Cardiac fibroblast (primary cell): ENCODE measurements at regions not wholly inside any gene's neighbourhood (a gene's known extent, or its start where the extent isn't known, plus 50 kb on each side); places are given as distances from the start of the nearest gene placed in this dataset.

Experiments
- DNase-seq, 2 donors: peaks; one replicate each; pipeline versions ENCODE4 v3.0.0 to v3.0.0-alpha.2; 2010; ENCODE audit warnings: low read depth in 2 of 2
- H3K4me3 ChIP-seq, 2 donors: replicated peaks in 1 of 2; 1 replicate in 1 of 2; 2 replicates in 1 of 2; pipeline ENCODE4 v1.5.1; 2011; ENCODE audit warnings: low read depth in 2 of 2, low read length in 2 of 2, mild to moderate bottlenecking in 2 of 2, moderate library complexity in 1 of 2
- TF ChIP-seq, protein P1 (sequence below): IDR thresholded peaks from one replicate; pipeline ENCODE4 v1.5.1; 2011; ENCODE audit warnings: low read depth, mild to moderate bottlenecking, low read length, inconsistent platforms

DNA sequence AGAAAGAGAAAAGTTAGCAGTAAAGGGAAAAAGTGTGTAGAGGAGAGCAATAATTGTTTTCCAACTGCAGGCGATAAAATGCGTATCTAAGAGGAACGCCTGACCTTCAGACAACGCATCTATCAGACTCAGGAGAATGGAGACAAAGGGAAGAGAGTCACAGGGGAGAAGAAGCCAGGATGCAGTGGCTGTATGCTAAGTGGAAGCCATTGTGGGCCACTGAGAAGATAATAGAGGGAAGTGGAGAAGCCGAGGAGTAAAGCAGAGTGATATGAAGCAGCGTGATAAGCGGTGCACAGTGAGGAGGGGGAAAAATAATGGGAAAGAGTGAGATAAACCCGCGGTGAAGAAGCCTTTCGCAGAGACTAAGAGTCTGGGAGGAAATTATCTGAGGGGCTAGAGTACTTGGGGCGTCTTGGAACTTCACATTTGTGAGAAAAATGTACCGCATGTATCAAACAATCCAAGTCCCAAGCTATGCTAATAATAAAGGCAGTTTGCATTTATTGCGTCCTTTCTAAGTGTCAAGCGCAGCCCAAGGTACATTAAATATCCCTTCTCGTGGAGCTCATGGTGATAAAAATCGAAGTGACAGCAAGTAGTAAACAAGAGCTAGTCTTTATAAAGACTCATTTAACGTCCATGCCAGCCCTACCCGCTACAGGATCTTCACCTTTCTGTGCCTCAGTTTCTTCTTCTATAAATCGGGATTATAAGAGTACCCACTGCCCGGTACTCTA, 259.8 kb upstream of the PROX1 start:
- no peak overlapping the region for H3K4me3 ChIP-seq
- TF ChIP-seq, protein P1, sequence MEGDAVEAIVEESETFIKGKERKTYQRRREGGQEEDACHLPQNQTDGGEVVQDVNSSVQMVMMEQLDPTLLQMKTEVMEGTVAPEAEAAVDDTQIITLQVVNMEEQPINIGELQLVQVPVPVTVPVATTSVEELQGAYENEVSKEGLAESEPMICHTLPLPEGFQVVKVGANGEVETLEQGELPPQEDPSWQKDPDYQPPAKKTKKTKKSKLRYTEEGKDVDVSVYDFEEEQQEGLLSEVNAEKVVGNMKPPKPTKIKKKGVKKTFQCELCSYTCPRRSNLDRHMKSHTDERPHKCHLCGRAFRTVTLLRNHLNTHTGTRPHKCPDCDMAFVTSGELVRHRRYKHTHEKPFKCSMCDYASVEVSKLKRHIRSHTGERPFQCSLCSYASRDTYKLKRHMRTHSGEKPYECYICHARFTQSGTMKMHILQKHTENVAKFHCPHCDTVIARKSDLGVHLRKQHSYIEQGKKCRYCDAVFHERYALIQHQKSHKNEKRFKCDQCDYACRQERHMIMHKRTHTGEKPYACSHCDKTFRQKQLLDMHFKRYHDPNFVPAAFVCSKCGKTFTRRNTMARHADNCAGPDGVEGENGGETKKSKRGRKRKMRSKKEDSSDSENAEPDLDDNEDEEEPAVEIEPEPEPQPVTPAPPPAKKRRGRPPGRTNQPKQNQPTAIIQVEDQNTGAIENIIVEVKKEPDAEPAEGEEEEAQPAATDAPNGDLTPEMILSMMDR, result no peak
- DNase-seq, result no peak

DNA sequence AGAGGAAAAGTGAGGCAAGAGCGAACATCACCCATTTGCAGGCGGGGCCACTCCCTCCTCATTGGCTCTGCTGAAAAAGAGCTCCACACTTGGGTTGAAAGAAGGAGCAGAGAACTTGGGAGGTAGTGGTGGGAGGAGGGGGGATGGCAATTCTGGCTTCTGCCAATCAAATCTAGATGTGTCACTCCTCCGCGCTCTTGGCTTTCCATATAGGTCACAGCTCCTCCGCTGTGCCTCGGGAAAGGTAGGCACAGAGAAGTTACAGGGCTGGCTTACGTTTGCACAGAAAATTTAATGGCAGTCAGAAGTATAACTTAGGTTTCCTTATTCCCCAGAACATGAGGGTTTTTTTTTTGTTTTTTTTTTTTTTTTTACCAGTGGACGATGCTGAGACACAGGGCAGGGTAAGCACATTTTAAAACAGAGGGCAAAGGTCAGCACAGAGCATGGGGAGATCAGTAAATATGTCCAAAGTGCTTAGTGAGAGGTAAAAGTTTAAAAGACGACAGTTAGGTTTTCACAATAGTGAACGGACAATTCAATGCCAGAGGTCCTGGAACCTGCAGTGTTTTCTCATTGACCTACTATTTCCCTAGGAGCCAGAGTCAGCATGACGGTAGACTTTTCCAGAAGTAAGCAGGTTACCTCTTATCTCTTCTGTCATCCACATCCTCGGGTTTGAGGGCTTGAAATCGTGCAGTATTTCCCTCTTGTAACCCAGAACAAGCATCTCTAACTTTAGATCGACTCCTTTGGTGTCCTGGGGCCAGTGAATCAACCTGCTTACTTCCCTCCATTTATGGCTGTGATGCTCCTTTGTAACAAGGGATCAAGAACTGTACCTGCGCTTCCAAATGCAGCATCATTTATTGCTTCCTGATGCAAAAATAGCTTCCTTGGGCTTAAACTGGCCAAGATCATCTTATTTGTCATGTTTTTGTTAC, 258.9 kb upstream of the PROX1 start:
- DNase-seq, result no peak
- TF ChIP-seq, protein P1, result no peak
- no peak overlapping the region for H3K4me3 ChIP-seq

DNA sequence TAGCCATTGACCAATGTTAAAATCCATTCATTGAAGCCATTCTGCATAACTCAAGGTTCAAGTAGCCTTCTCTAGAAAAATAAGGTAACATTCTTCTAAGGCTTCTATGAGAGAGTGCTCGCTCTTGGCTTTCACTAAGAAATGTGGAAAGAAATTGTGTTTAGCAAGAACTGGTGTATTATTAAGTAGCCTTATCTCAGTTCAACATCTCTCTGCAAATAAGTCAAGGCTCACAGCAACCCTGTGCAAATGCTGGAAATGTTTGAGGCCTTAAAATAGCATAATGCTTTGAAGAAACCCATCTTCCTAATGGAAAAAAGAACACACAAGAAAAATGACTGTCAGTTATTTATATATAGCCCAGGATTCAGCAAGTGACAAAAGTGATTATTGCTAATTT, 254.1 kb upstream of the PROX1 start:
- TF ChIP-seq, protein P1, result no peak
- H3K4me3 ChIP-seq, result no peak overlapping the region
- DNase-seq, result no peak

DNA sequence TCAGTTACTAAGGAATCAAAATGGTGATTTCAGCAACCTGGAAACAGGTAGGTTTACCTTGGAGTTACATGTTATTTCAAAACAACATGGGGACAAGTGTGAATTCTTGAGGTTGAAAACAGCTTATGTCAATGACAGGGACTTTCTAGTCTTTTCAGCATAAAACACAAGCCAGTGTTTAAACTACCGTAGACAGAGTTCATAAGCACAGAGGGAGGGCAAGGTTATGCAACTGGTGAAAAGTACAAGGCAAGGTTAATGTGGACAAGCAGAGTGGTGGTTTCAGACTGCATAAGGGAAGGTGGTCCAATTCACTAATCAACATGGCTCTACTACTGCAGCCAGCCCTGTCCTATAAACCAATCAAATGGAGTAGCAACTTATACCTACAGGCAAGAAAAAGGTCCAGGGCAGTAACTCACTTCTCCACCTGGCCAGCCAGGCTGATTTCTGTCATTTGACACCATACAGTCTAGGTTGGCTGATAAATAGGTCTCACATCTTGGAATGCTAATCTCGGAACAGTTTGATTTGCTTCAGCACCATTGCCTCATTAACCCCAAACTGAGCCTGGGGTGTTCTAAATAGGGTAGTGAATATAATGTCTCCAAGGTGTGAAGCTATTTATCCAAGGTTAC, 250.3 kb upstream of the PROX1 start:
- TF ChIP-seq, protein P1, result no peak
- no peak overlapping the region for H3K4me3 ChIP-seq
- DNase-seq, result no peak

DNA sequence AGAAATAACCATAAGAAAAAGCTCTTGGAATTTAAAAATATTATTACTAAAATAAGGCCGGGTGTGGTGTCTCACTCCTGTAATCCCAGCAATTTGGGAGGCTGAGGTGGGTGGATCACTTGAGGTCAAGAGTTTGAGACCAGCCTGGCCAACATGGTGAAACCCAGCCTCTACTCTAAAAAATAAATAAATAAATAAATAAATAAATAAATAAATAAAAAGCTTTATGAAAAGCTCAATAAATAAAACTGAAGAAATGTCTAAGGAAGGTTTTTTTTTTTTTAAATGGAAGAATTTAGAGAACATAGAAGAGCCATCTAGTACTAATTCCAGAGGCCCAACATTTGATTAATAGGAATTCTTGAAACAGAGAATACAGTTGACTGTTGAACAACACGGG, 249.1 kb upstream of the PROX1 start:
- no peak for DNase-seq
- TF ChIP-seq, protein P1, result no peak
- H3K4me3 ChIP-seq, result no peak overlapping the region

DNA sequence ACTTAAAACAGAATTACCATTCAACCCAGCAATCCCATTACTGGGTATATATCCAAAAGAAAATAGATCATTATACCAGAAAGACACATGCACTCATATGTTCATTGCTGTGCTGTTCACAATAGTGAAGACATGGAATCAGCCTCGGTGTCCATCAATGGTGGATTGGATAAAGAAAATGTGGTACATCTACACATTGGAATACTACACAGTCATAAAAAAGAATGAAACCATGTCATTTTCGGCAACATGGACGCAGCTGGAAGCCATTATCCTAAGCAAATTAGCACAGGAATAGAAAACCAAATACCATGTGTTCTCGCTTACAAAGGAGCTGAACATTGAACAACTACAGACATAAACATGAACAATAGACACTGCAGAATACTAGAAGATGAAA, 244.8 kb upstream of the PROX1 start:
- no peak overlapping the region for H3K4me3 ChIP-seq
- TF ChIP-seq, protein P1, result no peak
- no peak for DNase-seq
